GM12874 (cell line): ENCODE measurements at regions not wholly inside any gene's neighbourhood (a gene's known extent, or its start where the extent isn't known, plus 50 kb on each side); places are given as distances from the start of the nearest gene placed in this dataset.

ENCODE experiments used
- CTCF ChIP-seq: IDR thresholded peaks from 2 replicates; pipeline ENCODE4 v1.5.1; 2011; ENCODE audit warnings: low read depth, mild to moderate bottlenecking, control low read depth, low read length, moderate library complexity; ENCODE audit not compliant: insufficient read depth

GRCh38 chr4:162229670-162230069, 65.9 kb upstream of the FSTL5 start:
- no peak for TF ChIP-seq CTCF

GRCh38 chr4:162221148-162221547, 57.3 kb upstream of the FSTL5 start:
- TF ChIP-seq CTCF = no peak
